Left colon (tissue), 2 donors: ENCODE measurements at regions not wholly inside any gene's neighbourhood (a gene's known extent, or its start where the extent isn't known, plus 50 kb on each side); places are given as distances from the start of the nearest gene placed in this dataset.
"Not testable (repeated sequence)": the region's sequence is repeated elsewhere in the genome, so short reads cannot be mapped to it uniquely, and the experiment has no call there.

Experiments
- ATAC-seq: fragments of 200-7000 bp; cut with Tn5 transposase; one replicate; pipeline ENCODE4 v1.9.1; 2020; ENCODE audit warnings: mild to moderate bottlenecking, moderate library complexity
- DNase-seq, 2 donors: peaks; one replicate each; pipeline ENCODE4 v3.0.0-alpha.2; 2020
- intact Hi-C, 2 donors: fragments of 100-400 bp; cut with DNase I in 1 of 2; cut with micrococcal nuclease in 1 of 2; formaldehyde crosslinking; loops; one replicate each; pipeline versions ENCODE4 v1.11.2 to v1.14.0; 2022; cut with DNase I, micrococcal nuclease
- donor health status: DM: no; HTN: no; CAD: no.
- donor health status: DM: yes; HTN: yes; CAD: no.

GRCh38 chr6:150680510-150680909 lies 80.8 kb downstream of the PLEKHG1 start:
- intact Hi-C loops: no loop called here
- DNase-seq: no peak
- no peak for ATAC-seq

DNA sequence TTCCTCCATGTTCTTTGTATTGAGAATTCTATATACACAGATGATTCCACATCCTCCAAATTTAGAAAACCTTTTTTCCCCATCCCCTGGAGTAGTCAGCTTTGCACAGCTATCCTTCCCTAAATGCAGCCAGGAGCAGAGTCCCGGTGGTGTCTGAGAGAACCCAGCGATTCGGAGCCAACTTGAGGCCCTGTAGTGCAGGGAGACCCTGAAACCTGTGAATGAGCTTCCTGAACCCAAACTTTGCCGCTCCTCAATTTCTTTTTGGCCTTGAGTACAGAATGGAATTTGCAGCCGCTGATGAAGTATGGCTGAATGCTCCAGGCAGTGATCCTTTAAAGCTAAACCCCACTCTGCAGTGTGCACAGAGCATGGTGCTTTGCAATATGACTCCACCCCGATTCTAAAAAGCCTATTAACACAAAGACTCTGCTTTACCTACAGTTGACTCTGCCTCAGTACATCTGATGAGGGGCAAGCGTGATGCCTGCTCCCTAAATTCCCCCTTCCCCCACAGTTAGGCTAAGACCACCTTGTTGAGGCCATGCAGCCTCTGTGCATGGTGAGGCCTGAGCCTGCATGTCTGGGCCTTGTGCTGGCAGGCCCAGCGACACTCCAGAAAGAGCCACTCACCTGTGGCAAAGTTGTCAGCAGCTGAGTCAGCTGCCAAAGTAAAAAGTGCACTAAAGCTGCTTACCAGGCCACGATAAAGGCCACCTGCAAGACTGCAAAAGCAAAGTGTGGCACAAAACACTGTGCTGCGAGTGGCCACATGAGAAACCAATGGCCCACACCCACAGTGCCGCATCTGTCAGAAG lies 82.1 kb downstream of the PLEKHG1 start:
- DNase-seq (no peak), ATAC-seq (no peak)
- intact Hi-C loops: no loop called here

- ATAC-seq (no peak), DNase-seq (no peak)
- intact Hi-C loops: no loop called here
Observed at GRCh38 chr6:150683320-150683719, 83.6 kb downstream of the PLEKHG1 start.

DNA sequence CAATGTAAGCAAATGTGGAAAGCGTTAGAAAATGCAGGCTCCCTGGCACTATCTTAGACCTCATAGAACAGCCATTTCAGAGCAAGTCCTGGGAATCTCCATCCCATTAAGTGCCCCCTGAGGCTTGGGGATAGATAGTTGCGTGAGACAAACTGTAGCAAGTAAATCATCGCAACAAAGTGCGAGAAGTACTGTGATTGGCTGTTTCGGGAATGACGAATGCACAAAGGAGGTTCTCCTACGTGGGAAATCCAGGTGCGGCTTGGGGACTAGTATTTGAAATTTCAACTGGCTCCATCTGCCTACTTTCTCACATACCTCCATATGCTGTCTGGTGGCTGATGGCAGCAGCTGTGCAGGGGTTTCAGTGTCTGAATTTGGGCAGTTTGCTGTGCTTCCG lies 84.5 kb downstream of the PLEKHG1 start:
- no peak for ATAC-seq
- intact Hi-C loops: no loop called here
- no peak for DNase-seq

DNA sequence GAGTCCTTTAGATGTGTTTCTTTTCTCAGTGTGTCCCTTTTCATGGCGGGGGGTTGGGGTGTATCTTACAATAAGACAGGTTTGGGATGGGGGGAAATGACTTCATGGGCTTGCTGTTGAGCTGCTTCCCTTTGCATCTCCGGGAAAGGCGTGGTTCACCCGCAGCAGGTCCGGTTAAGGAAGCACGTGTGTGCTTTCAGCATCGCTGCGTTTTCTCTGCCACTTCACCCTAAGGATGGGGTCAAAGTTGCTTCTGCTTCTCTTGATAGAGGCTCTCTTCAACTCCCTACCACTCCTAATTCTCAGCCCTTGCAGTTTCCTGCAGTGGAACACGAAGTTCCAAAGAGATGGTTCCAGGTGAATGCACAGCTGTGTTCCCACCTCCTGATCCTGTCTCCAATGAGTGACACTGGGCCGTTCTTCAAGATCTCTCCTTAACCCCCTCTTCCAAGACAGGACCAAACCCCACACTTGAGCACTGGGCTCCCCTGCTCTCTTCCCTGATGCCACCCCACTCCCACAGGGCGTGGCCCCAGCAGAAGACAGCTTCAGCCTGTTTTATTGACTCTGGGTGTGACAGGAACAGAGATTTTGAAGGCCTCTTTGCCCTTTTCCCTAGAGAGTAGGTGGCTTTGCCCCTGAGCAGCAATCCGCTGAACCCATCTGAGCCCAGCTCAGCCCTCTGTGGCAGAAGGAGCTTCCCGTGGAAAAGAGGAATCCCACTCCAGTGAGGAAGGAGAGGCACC lies 85.2 kb downstream of the PLEKHG1 start:
- intact Hi-C loops: no loop called here
- peak; percentile 52 to 53 for DNase-seq
- peak; percentile 79 for ATAC-seq

- intact Hi-C loops: no loop called here
- ATAC-seq (peak; percentile 63), DNase-seq (peak; percentile 47 to 53)
Observed at GRCh38 chr6:150685860-150686259, 86.2 kb downstream of the PLEKHG1 start.

DNA sequence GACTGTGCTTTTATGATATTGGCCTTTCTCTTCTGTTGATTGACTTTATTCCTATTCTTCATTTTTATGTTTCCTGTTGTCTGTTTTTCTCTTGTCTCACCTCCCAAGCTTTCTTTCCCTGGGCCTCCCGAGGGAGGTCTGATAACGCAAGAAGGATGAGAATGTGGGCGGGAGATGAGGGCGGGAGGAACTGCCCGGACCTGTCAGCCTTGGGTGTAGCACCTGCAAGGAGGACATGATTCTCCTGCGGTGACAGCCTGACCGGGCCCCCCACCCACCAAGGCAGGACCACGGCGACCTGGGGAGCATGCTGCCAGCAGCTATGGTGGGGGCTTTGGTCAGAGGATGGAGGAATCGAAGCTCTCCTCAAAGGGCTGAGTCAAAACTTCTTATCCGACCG lies 86.9 kb downstream of the PLEKHG1 start:
- intact Hi-C loops: no loop called here
- no peak for DNase-seq
- peak; percentile 18 for ATAC-seq

DNA sequence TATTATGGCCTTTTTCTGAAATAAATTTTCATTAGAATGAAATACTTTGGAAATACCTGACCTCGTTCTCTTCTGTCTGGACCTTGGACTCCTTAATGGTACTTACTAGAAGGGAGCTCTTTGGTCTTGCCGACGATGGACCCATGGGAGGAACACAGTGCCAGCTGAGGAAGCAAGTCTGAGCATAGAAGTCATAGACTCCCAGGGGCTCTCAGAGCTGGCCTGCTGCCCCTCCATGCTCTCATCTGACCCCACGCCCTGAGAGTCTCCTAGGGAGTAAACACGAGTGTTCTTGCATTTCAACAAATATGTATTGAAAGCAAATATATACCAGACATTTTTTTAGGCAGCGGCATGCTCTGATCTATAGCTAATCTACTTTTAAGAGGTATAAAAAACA lies 87.8 kb downstream of the PLEKHG1 start:
- ATAC-seq: peak; percentile 67
- intact Hi-C loops: no loop called here
- DNase-seq: peak; percentile 50 to 56

GRCh38 chr6:150689900-150690590 lies 90.4 kb downstream of the PLEKHG1 start:
- DNase-seq: no peak
- intact Hi-C loops: no loop called here
- ATAC-seq: no peak

DNA sequence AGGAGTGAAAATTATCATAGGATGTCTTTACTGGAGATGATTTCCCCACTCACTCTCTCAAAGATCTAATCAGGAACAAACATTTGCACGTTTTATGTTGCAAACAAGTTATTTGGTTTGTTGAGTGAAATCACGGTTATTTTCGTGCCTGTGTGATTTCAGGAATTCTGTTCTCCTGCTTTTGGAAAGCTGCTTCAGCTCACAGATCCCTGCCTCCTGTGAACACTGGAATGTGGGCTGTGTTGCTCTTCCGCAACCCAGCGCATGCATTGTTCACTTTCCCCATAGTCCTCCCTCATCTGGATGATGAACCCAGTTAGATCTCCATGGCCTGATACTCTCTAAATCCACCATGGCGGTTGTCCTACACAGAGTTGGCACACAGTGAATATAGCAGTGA lies 91.0 kb downstream of the PLEKHG1 start:
- intact Hi-C loops: no loop called here

DNA sequence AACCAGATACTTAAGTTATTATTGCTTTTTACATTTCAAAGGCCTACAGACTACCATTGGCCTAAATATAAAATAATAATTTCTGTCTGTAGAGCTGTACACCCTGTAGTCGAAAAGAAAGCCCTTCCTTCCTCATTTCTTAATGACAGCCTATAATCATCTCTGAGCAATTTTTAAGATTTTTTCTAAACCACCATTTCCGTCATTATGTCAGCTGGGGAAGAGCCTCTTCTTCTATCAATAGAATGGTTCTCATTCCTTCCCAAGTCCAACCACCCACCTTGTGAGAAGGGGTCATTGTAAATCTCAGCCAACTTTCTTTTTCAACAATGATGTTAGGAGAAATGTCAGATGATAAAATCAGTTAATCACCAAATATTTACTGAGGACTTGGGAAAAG lies 91.8 kb downstream of the PLEKHG1 start:
- intact Hi-C loops: no loop called here
- DNase-seq (no peak), ATAC-seq (no peak)

More for the DNA sequence above, 91.0 kb downstream of the PLEKHG1 start:
- ATAC-seq (no peak), DNase-seq (no peak)

DNA sequence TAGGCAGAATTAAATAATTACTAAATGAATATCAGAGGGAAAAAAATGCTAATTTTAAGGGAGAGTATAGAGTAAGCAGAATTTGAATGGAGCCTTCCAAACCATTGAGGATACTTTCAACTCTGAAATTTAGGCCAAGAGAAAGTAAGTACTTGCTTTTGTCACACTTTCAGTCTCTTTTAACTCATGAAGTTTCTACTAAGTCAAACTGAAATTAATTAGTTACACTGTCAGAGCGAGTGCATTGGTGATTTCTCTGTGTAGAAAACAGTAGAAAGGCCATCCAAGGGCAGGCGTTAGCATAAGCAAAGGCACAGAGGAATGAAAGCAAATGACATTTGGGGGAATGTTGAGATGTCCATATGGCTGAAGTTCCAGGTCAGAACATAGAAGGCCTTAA lies 92.9 kb downstream of the PLEKHG1 start:
- ATAC-seq (no peak), DNase-seq (no peak)
- intact Hi-C loops: no loop called here

GRCh38 chr6:150694889-150695288 lies 95.2 kb downstream of the PLEKHG1 start:
- intact Hi-C loops: no loop called here
- no peak for ATAC-seq
- no peak for DNase-seq

- ATAC-seq: no peak
- no peak for DNase-seq
- intact Hi-C loops: no loop called here
Observed at GRCh38 chr6:150695652-150696051, 96.0 kb downstream of the PLEKHG1 start.

- ATAC-seq (peak; percentile 30), DNase-seq (no peak)
- intact Hi-C loops: no loop called here
Observed at GRCh38 chr6:150696190-150696589, 96.5 kb downstream of the PLEKHG1 start.

- intact Hi-C loops, DNase-seq, ATAC-seq: not testable (repeated sequence)
Observed at GRCh38 chr6:150696918-150697317, 97.2 kb downstream of the PLEKHG1 start.

DNA sequence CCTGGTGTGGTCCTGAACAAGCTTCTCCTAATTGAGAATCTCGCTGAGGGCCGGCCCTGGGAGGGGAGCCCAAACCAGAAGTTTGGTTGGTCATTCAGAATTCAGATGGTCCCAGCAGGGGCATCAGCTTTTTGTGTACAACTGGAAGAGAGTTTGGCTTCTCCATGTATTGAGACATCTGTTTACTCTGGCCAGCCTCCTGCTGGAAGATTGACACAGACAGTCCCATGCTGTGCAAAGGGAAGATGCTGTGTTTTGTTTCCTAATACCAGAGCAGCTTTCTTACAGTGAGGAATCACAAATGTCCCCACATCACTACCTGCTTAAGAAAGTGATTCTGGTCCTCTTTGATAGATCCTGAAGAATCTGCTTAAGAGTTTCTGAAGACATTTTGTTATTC lies 97.8 kb downstream of the PLEKHG1 start:
- intact Hi-C loops: no loop called here
- no peak for ATAC-seq
- no peak for DNase-seq

GRCh38 chr6:150698391-150698790 lies 98.7 kb downstream of the PLEKHG1 start:
- no peak for DNase-seq
- intact Hi-C loops: no loop called here
- no peak for ATAC-seq

GRCh38 chr6:150702675-150703074 lies 103.0 kb downstream of the PLEKHG1 start:
- intact Hi-C loops: no loop called here
- DNase-seq (no peak), ATAC-seq (no peak)
